HG03060 (cell line): ENCODE measurements at regions not wholly inside any gene's neighbourhood (a gene's known extent, or its start where the extent isn't known, plus 50 kb on each side); places are given as distances from the start of the nearest gene placed in this dataset.

Experiments
- ATAC-seq: cut with Tn5 transposase; IDR thresholded peaks from one replicate; pipeline ENCODE4 v1.9.1; 2021; ENCODE audit warnings: low read depth, moderate number of reproducible peaks; ENCODE audit not compliant: unreplicated experiment

DNA sequence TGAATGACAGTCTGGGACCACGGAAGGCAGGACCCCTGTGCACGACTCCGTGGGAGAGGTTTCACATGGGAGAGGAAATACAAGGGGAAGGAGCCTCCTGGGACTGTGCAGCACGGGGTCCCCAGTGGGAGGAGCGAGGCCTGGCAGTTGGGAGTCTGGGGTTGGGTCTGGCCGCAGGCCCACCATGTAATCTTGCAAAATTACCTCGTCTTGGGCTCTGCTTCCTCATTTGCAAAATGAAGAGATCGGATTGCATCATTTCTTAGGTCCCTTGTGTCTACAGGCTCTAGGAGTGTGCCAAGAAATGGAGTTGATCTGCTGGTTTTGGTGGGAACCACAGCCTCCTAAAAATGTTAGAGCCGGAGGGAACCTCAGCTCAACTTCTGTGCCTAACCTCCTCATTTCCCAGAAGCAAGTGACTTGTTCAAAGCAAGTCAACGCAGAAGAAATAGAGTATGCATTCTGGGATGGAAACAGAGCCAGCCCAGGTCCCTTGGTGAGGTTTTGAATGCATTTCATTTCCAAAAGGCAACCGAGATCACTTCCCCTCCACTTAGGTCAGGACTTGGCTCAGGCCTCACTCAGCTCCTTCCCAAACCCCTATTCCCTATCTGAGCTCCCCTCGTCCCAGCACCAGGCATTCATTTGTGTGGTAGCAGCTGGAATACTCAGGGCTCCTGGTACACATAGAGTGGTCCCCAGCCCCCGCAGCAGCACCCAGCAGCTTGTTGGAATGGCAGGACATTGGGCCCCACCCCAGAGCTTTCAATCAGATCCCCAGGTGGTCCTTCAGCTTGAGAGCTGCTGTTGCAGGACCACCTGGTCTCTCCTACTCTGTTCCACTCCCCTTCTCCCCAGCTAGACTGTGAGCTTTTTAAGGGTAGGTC lies 267.7 kb downstream of the XXYLT1 start:
- no peak for ATAC-seq

DNA sequence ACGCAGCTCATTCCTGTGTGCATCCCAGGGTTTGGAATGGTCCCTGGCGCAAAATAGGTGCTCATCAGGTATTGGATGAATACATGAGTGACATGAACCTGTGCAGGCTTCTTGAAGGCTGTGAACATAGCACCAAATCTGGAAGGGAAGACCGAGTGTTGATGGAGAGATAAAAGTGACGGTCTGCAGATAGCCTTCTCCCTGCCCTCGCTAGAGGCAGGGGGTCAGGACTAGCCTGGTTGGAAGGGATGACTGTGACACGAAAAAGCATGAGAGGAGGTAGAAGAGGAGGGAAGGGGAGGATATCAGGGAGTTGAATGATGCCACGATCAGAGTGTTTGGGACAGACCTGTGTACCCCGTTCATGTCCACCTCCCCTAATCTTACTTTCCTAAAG lies 267.1 kb downstream of the XXYLT1 start:
- no peak for ATAC-seq

- ATAC-seq = no peak
These were observed 266.3 kb downstream of the XXYLT1 start for GRCh38 chr3:195004512-195005250.

DNA sequence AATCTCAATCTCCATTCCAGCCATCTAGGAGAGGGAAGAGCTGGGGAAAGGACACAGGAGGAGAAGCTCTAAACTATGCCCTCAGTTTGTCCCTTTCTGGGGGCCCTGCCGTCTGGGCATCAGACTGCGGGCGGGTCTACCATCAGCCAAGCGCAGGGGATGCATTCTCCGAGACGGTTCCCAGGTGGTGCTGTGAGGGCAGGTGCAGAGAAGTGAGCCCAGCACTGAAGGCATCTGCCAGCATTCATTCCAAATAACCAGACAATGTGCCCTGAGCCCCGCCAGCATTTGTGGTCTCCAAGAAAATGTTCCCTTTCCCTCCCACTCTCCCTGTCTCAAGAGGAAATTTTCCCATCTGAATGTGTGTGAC lies 265.7 kb downstream of the XXYLT1 start:
- no peak for ATAC-seq

GRCh38 chr3:195005759-195006510 lies 265.0 kb downstream of the XXYLT1 start:
- no peak for ATAC-seq

GRCh38 chr3:195007151-195007550 lies 263.8 kb downstream of the XXYLT1 start:
- no peak for ATAC-seq

DNA sequence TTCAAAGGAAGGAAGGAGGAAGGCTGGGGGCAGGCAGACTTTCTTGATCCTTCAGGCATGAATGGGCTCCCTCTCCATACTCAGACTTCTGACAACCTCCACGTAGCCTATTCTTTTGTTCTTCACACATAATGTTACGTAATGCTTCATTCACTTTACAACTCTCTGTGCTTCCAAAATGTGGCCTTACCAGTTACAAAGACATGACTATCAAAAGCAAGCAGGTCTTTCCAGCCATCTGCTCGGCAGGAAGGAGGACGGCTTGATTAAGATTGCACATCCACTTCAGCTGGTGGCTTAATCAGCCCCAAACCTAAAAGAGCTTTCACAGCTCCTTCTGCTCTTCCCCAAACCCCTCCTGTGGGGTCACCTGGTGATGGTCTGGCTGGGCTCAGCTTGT lies 263.2 kb downstream of the XXYLT1 start:
- ATAC-seq = no peak

DNA sequence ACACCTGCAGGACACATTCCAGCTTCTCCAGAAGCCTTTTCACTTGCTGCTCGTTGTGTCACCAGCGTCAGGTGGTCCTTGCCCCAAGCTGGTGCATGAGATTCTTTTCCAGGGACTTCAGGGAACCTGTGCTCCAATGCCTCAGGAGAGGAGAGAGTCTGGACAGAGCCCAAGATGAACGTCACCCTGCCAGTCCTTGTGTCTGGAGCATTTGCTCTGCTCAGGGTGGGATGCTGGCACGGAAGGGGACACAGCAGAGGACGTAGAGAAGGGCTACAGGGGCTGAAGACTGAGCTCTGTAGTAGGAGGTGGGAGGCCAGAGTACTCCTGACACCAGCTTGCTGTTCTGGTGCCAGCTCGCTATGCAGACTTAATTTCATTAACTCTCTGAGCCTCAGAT lies 262.1 kb downstream of the XXYLT1 start:
- ATAC-seq = no peak

GRCh38 chr3:195009616-195010015 lies 261.3 kb downstream of the XXYLT1 start:
- no peak for ATAC-seq

DNA sequence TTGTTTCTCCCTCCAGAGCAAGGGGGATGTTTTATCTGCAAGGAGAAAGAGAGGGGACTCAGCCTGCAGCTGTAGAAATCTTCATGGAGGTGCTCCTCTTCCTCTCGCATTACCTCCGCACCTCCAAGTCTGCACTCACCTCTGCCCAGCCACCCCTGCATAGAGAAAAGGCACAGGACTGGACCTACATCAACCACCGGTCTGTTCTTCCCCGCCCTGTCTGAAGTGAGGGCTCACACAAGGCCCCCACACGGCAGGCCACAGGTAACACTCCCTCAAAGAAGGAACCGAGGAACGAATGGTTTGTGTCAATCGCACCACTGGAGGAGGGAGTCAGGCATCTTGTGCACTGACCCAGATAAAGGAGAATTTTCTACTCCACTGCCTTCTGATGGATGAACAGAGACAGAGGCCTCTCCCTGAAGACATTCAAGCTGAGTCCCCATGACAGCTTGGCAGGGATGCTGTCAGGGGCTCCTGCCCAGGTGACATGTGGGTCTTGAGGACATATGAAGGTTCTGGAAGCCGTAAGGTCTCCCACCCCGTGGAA lies 260.3 kb downstream of the XXYLT1 start:
- no peak for ATAC-seq

- no peak for ATAC-seq
These were observed 259.6 kb downstream of the XXYLT1 start for GRCh38 chr3:195011231-195011834.

- ATAC-seq = no peak
These were observed 258.9 kb downstream of the XXYLT1 start for GRCh38 chr3:195012100-195012499.

- ATAC-seq = no peak
These were observed 258.4 kb downstream of the XXYLT1 start for GRCh38 chr3:195012571-195012970.

- no peak for ATAC-seq
These were observed 257.3 kb downstream of the XXYLT1 start for GRCh38 chr3:195013411-195014361.

GRCh38 chr3:195015021-195015420 lies 255.9 kb downstream of the XXYLT1 start:
- ATAC-seq = no peak

- no peak for ATAC-seq
These were observed 253.8 kb downstream of the XXYLT1 start for GRCh38 chr3:195017151-195017550.
